HCT116 (cell line): ENCODE measurements at regions not wholly inside any gene's neighbourhood (a gene's known extent, or its start where the extent isn't known, plus 50 kb on each side); places are given as distances from the start of the nearest gene placed in this dataset.

ENCODE experiments used
- EZH2 ChIP-seq: fragments of 200-600 bp; sonication (generic); IDR thresholded peaks from 2 replicates; pipeline ENCODE4 v1.6.1; 2017; ENCODE audit warnings: antibody characterized with exemption, mixed run types
- SRF ChIP-seq: IDR thresholded peaks from 2 replicates; pipeline ENCODE4 v1.6.1; 2012; ENCODE audit warnings: low read depth
- TF ChIP-seq, protein P1 (sequence below), 3 experiments: fragments of 200-600 bp in 1 of 3; sonication (generic) in 1 of 3; IDR thresholded peaks in 2 of 3; conservative IDR thresholded peaks in 1 of 3; 2 replicates each; pipeline ENCODE4 v1.5.1; 2012 to 2017; ENCODE audit warnings: low read depth in 2 of 3, low read length in 2 of 3, antibody characterized with exemption in 1 of 3, borderline replicate concordance in 1 of 3, control low read depth in 1 of 3, mild to moderate bottlenecking in 1 of 3, mixed read lengths in 1 of 3, mixed run types in 1 of 3, moderate library complexity in 1 of 3; ENCODE audit not compliant: insufficient read depth in 1 of 3

- TF ChIP-seq, protein P1, sequence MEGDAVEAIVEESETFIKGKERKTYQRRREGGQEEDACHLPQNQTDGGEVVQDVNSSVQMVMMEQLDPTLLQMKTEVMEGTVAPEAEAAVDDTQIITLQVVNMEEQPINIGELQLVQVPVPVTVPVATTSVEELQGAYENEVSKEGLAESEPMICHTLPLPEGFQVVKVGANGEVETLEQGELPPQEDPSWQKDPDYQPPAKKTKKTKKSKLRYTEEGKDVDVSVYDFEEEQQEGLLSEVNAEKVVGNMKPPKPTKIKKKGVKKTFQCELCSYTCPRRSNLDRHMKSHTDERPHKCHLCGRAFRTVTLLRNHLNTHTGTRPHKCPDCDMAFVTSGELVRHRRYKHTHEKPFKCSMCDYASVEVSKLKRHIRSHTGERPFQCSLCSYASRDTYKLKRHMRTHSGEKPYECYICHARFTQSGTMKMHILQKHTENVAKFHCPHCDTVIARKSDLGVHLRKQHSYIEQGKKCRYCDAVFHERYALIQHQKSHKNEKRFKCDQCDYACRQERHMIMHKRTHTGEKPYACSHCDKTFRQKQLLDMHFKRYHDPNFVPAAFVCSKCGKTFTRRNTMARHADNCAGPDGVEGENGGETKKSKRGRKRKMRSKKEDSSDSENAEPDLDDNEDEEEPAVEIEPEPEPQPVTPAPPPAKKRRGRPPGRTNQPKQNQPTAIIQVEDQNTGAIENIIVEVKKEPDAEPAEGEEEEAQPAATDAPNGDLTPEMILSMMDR (IDR thresholded peaks at IDR 0.05 in 2 of 3, conservative IDR thresholded peaks at IDR 0.05 in 1 of 3; ENCODE audit: borderline replicate concordance in 1 of 3, insufficient read depth in 1 of 3, low read depth in 2 of 3, low read length in 2 of 3): no peak
- no peak for TF ChIP-seq EZH2
- no peak for TF ChIP-seq SRF
These were observed 330.8 kb downstream of the PTEN start for GRCh38 chr10:88194041-88194887.
